Amygdala (tissue), 56 donors: ENCODE measurements at regions not wholly inside any gene's neighbourhood (a gene's known extent, or its start where the extent isn't known, plus 50 kb on each side); places are given as distances from the start of the nearest gene placed in this dataset.
A peak's percentile ranks its signal among the peaks of the same experiment; 100 is the strongest.

Source experiments
- DNase-seq, 56 donors: peaks; one replicate each; lab custom pipeline; 2025; lab: John Stamatoyannopoulos, UW

GRCh38 chr20:11190741-11191140 lies 516.9 kb upstream of the JAG1 start:
- no peak for DNase-seq

GRCh38 chr20:11192106-11192505 lies 518.3 kb upstream of the JAG1 start:
- DNase-seq, result no peak

DNA sequence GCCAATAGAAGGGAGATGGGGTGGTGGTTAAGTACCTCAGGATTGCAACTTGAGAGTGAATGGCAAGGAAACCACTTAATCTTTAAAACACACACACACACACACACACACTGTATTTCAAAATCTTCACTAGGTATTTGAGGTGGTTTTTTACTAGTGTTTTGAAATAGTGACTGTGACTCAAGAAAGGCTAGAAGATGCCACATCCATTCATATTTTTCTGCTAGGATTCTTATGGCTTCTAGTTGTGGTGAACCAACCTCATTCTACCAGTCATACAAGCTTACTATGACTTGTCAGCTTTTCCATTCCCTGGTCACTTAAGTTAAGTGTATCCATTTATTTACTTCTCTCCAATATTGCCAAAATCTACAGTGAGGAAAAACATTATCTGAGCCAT lies 519.4 kb upstream of the JAG1 start:
- DNase-seq, result no peak

DNA sequence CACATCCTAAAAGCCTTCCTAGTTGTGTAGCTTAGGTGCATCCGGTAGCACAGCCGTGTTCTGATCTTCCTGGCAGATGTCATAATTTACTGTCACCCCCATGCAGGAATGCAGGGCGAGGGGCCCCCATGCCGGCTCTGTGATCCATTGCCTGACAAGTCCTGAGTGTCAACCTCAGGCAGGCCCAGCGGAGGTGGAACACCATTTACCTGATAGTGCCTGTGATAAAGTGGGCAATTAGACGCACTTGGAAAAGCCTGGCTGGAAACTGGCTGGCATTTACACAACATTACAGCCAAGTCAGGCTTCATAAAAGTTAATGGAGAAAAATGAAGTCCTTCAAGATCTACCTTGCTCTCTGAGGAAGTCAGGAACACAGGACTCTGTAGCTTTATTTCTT lies 521.4 kb upstream of the JAG1 start:
- DNase-seq, result no peak

DNA sequence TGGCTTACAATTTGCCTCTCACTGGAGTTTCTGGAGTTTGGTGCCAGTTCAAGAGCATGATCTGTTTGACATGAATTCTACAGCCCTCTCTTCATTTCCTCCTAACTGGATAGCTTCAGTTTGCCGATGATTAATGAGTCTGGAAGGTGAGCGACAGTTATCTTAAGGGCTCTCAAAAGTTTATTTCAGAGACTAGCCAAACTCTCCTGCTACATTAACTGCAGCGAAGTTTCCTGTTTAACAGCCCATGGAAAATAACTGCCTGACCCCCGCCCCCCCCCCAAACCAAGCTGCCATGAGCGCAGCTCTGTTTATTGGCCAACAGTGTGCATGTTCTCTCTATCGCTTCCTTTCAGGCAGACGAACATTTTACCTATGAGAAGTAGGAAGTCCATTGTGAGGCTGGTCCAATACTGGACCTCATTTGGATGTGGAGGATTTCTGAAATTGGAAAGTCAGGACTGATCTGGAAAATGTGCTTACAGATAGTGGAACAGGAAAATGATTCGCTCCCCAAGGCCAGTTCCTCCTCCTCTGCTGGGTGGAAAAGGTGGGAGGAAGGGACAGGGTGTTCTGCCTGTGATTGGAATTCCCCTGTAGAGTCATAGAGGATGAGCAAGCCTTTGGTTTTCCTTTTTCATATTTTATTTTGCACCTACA lies 522.2 kb upstream of the JAG1 start:
- no peak for DNase-seq

- no peak for DNase-seq
Measured at GRCh38 chr20:11197851-11198250, 524.1 kb upstream of the JAG1 start.

DNA sequence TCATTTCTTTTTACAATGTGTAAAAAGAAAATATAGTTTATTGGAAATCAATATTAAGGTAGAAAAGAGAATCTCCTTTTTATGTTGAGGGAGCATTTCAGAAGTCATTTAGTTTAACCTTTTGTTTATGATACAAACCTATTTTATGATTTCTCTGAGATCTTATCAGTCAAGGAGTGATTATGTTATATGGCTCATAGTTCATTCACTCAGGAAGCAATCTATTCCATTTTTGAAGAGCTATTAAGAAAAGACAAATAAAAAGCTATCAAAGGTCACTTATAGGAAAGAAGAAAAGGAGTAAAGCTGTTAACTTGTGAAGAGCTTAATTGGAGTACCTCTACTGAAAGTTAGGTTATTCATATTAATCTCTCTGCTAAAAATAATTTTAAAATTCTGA lies 526.6 kb upstream of the JAG1 start:
- no peak for DNase-seq

GRCh38 chr20:11204926-11205768 lies 531.3 kb upstream of the JAG1 start:
- peak in 17 of 56 donors; percentile 1 to 61 (median 16) for DNase-seq

GRCh38 chr20:11205769-11206362 lies 532.1 kb upstream of the JAG1 start:
- DNase-seq, result no peak

- DNase-seq, result peak in 2 of 56 donors; percentile 2 to 14
Measured at GRCh38 chr20:11207749-11208502, 534.1 kb upstream of the JAG1 start.

- DNase-seq, result no peak
Measured at GRCh38 chr20:11210611-11211010, 536.8 kb upstream of the JAG1 start.

GRCh38 chr20:11212272-11212671 lies 538.5 kb upstream of the JAG1 start:
- DNase-seq, result no peak

DNA sequence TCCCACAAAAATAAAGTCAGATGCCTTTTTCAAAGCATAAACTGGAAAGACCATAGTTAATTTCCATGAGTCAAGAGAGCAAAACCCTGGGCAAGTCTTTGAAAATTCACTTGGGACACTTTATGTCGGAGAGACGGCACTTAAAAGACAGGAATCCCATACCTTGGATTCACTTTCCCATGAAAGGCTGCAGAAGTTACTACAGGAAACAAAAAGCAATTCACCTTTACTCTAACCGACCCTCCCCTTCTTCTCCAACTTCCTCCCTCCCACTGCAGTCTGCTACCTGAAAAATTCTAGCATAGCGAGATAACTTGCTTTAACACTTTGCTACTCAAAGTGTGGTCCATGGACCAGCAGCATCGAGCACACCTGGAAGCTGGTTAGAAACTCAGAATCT lies 539.1 kb upstream of the JAG1 start:
- DNase-seq, result no peak

GRCh38 chr20:11214256-11214840 lies 540.5 kb upstream of the JAG1 start:
- no peak for DNase-seq

- no peak for DNase-seq
Measured at GRCh38 chr20:11216451-11217314, 542.9 kb upstream of the JAG1 start.

- no peak for DNase-seq
Measured at GRCh38 chr20:11217326-11218172, 543.8 kb upstream of the JAG1 start.

DNA sequence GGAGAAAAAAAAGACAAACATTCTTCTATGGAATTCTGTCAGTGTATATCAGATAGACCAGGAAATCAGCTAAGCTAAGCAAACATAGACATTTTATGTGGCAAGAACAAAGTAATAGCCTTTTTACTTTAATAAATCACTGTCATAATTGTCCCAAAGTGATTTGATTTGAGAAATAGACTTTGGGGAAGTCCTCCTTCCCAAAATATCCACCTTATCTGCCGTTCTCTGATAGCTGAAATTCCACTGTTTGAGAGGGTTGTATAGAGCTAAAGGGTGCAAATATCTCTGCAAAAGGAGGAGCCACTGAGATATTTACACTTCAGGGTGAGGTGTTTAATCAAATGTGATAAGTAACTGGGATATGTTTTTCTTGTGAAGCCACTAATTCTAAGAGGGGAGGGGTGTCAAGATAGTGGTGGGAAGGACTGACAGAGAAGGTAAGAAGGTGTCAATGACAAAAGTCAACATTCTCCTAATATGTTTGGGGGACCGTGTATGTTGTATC lies 544.4 kb upstream of the JAG1 start:
- DNase-seq, result no peak

- DNase-seq, result no peak
Measured at GRCh38 chr20:11219192-11219591, 545.4 kb upstream of the JAG1 start.
